22Rv1 (cell line): ENCODE measurements at regions not wholly inside any gene's neighbourhood (a gene's known extent, or its start where the extent isn't known, plus 50 kb on each side); places are given as distances from the start of the nearest gene placed in this dataset.

ENCODE experiments used
- H3K27ac ChIP-seq: fragments of 450-650 bp; 2 replicates; pipeline ENCODE4 v1.5.1; 2017
- ZFX ChIP-seq: fragments of 450-650 bp; IDR thresholded peaks from 2 replicates; pipeline ENCODE4 v1.6.1; 2017; ENCODE audit warnings: antibody characterized with exemption, borderline replicate concordance
- TF ChIP-seq, protein P1 (sequence below): fragments of 450-650 bp; IDR thresholded peaks from 2 replicates; pipeline ENCODE4 v1.5.1; 2017; ENCODE audit warnings: mild to moderate bottlenecking

GRCh38 chr7:93048136-93048930 is 69.4 kb downstream of the SAMD9 start:
- H3K27ac ChIP-seq: no peak overlapping the region
- TF ChIP-seq, protein P1, sequence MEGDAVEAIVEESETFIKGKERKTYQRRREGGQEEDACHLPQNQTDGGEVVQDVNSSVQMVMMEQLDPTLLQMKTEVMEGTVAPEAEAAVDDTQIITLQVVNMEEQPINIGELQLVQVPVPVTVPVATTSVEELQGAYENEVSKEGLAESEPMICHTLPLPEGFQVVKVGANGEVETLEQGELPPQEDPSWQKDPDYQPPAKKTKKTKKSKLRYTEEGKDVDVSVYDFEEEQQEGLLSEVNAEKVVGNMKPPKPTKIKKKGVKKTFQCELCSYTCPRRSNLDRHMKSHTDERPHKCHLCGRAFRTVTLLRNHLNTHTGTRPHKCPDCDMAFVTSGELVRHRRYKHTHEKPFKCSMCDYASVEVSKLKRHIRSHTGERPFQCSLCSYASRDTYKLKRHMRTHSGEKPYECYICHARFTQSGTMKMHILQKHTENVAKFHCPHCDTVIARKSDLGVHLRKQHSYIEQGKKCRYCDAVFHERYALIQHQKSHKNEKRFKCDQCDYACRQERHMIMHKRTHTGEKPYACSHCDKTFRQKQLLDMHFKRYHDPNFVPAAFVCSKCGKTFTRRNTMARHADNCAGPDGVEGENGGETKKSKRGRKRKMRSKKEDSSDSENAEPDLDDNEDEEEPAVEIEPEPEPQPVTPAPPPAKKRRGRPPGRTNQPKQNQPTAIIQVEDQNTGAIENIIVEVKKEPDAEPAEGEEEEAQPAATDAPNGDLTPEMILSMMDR: no peak
- no peak for TF ChIP-seq ZFX

DNA sequence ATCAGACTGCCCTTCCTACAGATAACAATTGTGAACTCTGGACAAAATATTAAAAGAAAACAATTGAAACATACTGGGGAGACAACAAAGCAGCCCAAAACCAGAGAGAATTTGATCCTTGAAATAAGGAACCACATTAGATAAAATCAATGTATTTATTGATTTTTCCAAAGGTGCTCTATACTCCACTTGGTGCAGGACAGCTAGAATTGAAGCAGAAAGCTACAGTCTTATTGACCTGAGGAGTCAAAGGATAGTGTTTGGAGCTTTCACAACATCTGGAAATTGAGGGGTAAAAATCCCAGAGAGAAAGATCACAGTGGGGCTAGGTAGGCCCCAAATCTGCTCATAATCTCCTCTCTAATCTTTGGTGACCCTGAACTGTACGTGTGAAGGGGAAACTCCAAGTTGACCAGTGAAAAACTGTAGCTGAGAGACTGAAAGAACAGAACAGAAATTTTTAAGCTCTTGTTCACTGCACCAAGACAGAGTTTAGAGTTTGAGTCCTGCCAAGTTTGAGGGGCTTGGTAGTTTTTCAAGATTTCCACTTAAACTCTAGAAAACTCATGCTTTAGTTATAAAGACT is 70.2 kb downstream of the SAMD9 start:
- no peak for TF ChIP-seq ZFX
- TF ChIP-seq, protein P1: no peak
- H3K27ac ChIP-seq: no peak overlapping the region

- TF ChIP-seq, protein P1: no peak
- TF ChIP-seq ZFX: no peak
- H3K27ac ChIP-seq: no peak overlapping the region
Observed at GRCh38 chr7:93046641-93047040, 71.1 kb downstream of the SAMD9 start.

DNA sequence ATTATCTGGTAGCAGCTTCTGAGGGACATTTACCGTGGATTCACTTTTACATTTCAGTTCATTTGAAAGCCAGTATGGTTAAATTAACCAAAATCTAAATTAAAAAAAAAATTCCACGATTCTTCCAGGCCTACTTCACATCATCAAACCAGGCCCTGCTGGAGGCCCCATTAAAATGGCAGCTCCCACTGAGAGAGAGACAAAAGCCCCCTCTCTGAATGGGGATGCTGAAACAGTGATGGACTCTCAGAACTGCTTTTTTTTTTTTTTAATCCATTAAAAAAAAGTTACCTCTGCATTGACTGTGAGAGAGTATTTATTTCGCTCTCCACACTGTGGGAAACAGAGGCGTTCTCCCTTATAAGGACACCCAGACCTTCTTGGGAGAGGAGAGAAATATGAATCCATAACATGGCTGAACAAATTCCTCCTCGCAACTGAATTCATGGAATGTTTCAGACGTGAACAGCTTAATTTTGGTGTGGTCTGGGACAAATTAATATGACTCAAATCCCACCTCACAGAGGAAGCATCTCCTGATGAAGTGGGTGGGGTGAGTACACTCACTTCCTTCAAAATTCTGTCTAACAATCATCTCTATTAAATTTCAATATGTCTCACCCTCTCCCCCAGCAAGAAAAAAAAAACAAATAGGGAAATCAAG is 73.5 kb downstream of the SAMD9 start:
- H3K27ac ChIP-seq: no peak overlapping the region

GRCh38 chr7:93043385-93043985 is 74.3 kb downstream of the SAMD9 start:
- TF ChIP-seq, protein P1: no peak
- no peak for TF ChIP-seq ZFX
- no peak overlapping the region for H3K27ac ChIP-seq

More for the DNA sequence above, 73.5 kb downstream of the SAMD9 start:
- no peak for TF ChIP-seq ZFX
- TF ChIP-seq, protein P1: no peak

- no peak overlapping the region for H3K27ac ChIP-seq
- TF ChIP-seq ZFX: no peak
- TF ChIP-seq, protein P1: no peak
Observed at GRCh38 chr7:93040355-93040754, 77.4 kb downstream of the SAMD9 start.

DNA sequence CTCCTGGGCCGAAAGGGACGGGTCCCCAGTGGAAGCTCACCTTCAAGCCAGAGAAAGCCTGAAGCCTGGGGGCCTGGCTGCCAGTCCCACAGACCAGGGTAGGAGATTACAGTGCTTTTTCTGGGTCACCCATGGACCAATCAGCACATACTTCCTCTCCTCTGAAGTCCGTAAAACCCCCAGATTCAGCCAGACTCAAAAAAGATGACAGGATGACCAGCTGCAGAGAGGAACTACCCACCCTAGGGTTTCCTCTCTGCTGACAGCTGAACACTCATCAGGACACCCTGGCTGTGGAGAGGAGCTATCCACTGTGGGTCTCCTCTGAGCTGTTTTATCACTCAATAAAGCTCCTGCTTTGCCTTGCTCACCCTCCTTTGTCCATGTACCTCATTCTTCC is 78.0 kb downstream of the SAMD9 start:
- no peak for TF ChIP-seq ZFX
- TF ChIP-seq, protein P1: no peak
- H3K27ac ChIP-seq: no peak overlapping the region
